KBM-7 (cell line): ENCODE measurements at regions not wholly inside any gene's neighbourhood (a gene's known extent, or its start where the extent isn't known, plus 50 kb on each side); places are given as distances from the start of the nearest gene placed in this dataset.
"Not testable (repeated sequence)": the region's sequence is repeated elsewhere in the genome, so short reads cannot be mapped to it uniquely, and the experiment has no call there.

Experiments
- DNase-seq: peaks from one replicate; pipeline ENCODE4 v3.0.0-alpha.2; 2015
- in situ Hi-C: fragments of 300-500 bp; cut with MboI; formaldehyde crosslinking; loops from 2 replicates; pipeline ENCODE4 v1.14.3; 2020; ENCODE audit warnings: low sequenced_read_pairs, low pct_unique_long_range_greater_than_20kb, mixed read lengths

GRCh38 chr7:6979456-6979855 is 153.4 kb upstream of the CCZ1B start:
- in situ Hi-C loops, DNase-seq: not testable (repeated sequence)

GRCh38 chr7:6982375-6982774 is 156.3 kb upstream of the CCZ1B start:
- DNase-seq, in situ Hi-C loops: not testable (repeated sequence)

- in situ Hi-C loops, DNase-seq: not testable (repeated sequence)
Observed at GRCh38 chr7:6986892-6987291, 160.8 kb upstream of the CCZ1B start.

GRCh38 chr7:6988608-6989007 is 162.5 kb upstream of the CCZ1B start:
- DNase-seq, in situ Hi-C loops: not testable (repeated sequence)

GRCh38 chr7:6989968-6990367 is 163.9 kb upstream of the CCZ1B start:
- in situ Hi-C loops, DNase-seq: not testable (repeated sequence)

GRCh38 chr7:6990426-6991152 is 164.5 kb upstream of the CCZ1B start:
- in situ Hi-C loops, DNase-seq: not testable (repeated sequence)

GRCh38 chr7:6991169-6991611 is 165.1 kb upstream of the CCZ1B start:
- in situ Hi-C loops, DNase-seq: not testable (repeated sequence)

- in situ Hi-C loops, DNase-seq: not testable (repeated sequence)
Observed at GRCh38 chr7:6991686-6992085, 165.6 kb upstream of the CCZ1B start.

GRCh38 chr7:6992133-6992532 is 166.1 kb upstream of the CCZ1B start:
- in situ Hi-C loops, DNase-seq: not testable (repeated sequence)

- in situ Hi-C loops, DNase-seq: not testable (repeated sequence)
Observed at GRCh38 chr7:6995026-6995425, 169.0 kb upstream of the CCZ1B start.

GRCh38 chr7:6995493-6996289 is 169.6 kb upstream of the CCZ1B start:
- DNase-seq, in situ Hi-C loops: not testable (repeated sequence)

GRCh38 chr7:6999067-6999666 is 173.1 kb upstream of the CCZ1B start:
- DNase-seq = peak; percentile 15
- in situ Hi-C loops = not testable (repeated sequence)

- in situ Hi-C loops = no loop called here
- DNase-seq = no peak
Observed at GRCh38 chr7:7002418-7003062, 176.5 kb upstream of the CCZ1B start.

- in situ Hi-C loops = no loop called here
- DNase-seq = no peak
Observed at GRCh38 chr7:7005303-7005702, 177.0 kb upstream of the C1GALT1 start.

- in situ Hi-C loops, DNase-seq: not testable (repeated sequence)
Observed at GRCh38 chr7:7005949-7006348, 176.4 kb upstream of the C1GALT1 start.

GRCh38 chr7:7011241-7011640 is 171.1 kb upstream of the C1GALT1 start:
- in situ Hi-C loops, DNase-seq: not testable (repeated sequence)

GRCh38 chr7:7011751-7012150 is 170.6 kb upstream of the C1GALT1 start:
- DNase-seq, in situ Hi-C loops: not testable (repeated sequence)

- no peak for DNase-seq
- in situ Hi-C loops = no loop called here
Observed at GRCh38 chr7:7014827-7015595, 167.3 kb upstream of the C1GALT1 start.
